Adrenal gland (tissue), 9 donors: ENCODE measurements at regions not wholly inside any gene's neighbourhood (a gene's known extent, or its start where the extent isn't known, plus 50 kb on each side); places are given as distances from the start of the nearest gene placed in this dataset.

Source experiments
- DNase-seq, 7 donors: peaks; one replicate each; pipeline ENCODE4 v3.0.0-alpha.2; 2019 to 2020
- H3K27ac ChIP-seq, 5 donors: fragments of 200-600 bp; sonication (generic) in 4 of 5; 1 replicate in 3 of 5; 2 replicates in 2 of 5; pipeline versions ENCODE4 v1.5.1 to v1.8.0; 2016 to 2020; ENCODE audit warnings: mild to moderate bottlenecking in 1 of 5
- H3K27me3 ChIP-seq: fragments of 200-600 bp; 2 replicates; pipeline ENCODE4 v1.8.0; 2021
- H3K36me3 ChIP-seq, 2 donors: fragments of 200-600 bp; replicated peaks in 1 of 2; 1 replicate in 1 of 2; 2 replicates in 1 of 2; pipeline versions ENCODE4 v1.5.1 to v1.8.0; 2018 to 2022
- H3K4me1 ChIP-seq, 2 donors: fragments of 200-600 bp; replicated peaks in 1 of 2; 1 replicate in 1 of 2; 2 replicates in 1 of 2; pipeline versions ENCODE4 v1.5.1 to v1.8.0; 2018 to 2021
- H3K4me3 ChIP-seq, 4 donors: fragments of 200-600 bp; sonication (generic) in 3 of 4; one replicate each; pipeline ENCODE4 v1.5.1; 2016 to 2018
- H3K9me3 ChIP-seq, 3 donors: fragments of 200-600 bp; sonication (generic) in 1 of 3; replicated peaks in 1 of 3; 1 replicate in 2 of 3; 2 replicates in 1 of 3; pipeline versions ENCODE4 v1.5.1 to v1.8.0; 2016 to 2021
- CTCF ChIP-seq, 6 experiments: fragments of 450-650 bp in 4 of 6; fragments of 200-600 bp in 2 of 6; sonication (generic) in 1 of 6; IDR thresholded peaks; 1 replicate in 5 of 6; 2 replicates in 1 of 6; pipeline versions ENCODE4 v1.5.1 to v1.8.0; 2016 to 2021; ENCODE audit warnings: antibody characterized with exemption in 6 of 6, mild to moderate bottlenecking in 2 of 6, moderate library complexity in 1 of 6
- POLR2A ChIP-seq, 2 donors: fragments of 450-650 bp; IDR thresholded peaks; one replicate each; pipeline ENCODE4 v1.6.1; 2017; ENCODE audit warnings: antibody characterized with exemption in 2 of 2, mild to moderate bottlenecking in 2 of 2, moderate library complexity in 1 of 2
- WGBS, 4 donors: extraction: QIAGEN DNeasy Blood & Tissue Kit in 2 of 4; methylation state at CpG; one replicate each; pipeline versions ENCODE4 v1.1.5 to v1.1.7; 2013 to 2017; 5-methylcytosine and 5-hydroxymethylcytosine counted together
- intact Hi-C, 2 donors: fragments of 100-400 bp; cut with DNase I; formaldehyde crosslinking; loops; one replicate each; pipeline versions ENCODE4 v1.14.1 to v1.15.0; 2022 to 2023
- donor health status: healthy with polysubstance abuse.
- donor health status: Bipolar disorder and iron deficiency.
- donor health status: DM: yes; HTN: yes; CAD: no.
- donor health status: DM: no; HTN: no; CAD: no.
- donor health status: DM: no; HTN: no; CAD: no.

GRCh38 chr10:64708884-64709681 lies 1187.9 kb downstream of the REEP3 start:
- H3K9me3 ChIP-seq, result no peaks in the 10 kb centered on the region
- no peaks in the 10 kb centered on the region for H3K27me3 ChIP-seq
- intact Hi-C loops, result no loop called here
- no peaks in the 10 kb centered on the region for H3K4me1 ChIP-seq
- TF ChIP-seq POLR2A (IDR thresholded peaks at IDR 0.05) (no peak), CTCF (IDR thresholded peaks at IDR 0.05) (no peak)
- DNase-seq, result no peak
- 81 to 86% (median 84%) methylated on average over 3 of the region's 3 CpGs for WGBS, 4 donors
- H3K4me3 ChIP-seq, result no peak overlapping the region
- H3K27ac ChIP-seq, result no peak overlapping the region
- no peaks in the 10 kb centered on the region for H3K36me3 ChIP-seq

- Histone ChIP-seq H3K4me3 (no peak overlapping the region), H3K9me3 (no peaks in the 10 kb centered on the region), H3K4me1 (no peaks in the 10 kb centered on the region), H3K27ac (no peak overlapping the region), H3K36me3 (no peaks in the 10 kb centered on the region), H3K27me3 (no peaks in the 10 kb centered on the region)
- no peak for DNase-seq
- intact Hi-C loops, result no loop called here
- no peak for TF ChIP-seq CTCF (IDR thresholded peaks at IDR 0.05)
- no peak for TF ChIP-seq POLR2A (IDR thresholded peaks at IDR 0.05)
Observed at GRCh38 chr10:64726466-64726865, 1205.3 kb downstream of the REEP3 start.

- Histone ChIP-seq H3K27me3 (no peaks in the 10 kb centered on the region), H3K27ac (no peak overlapping the region), H3K4me3 (no peak overlapping the region), H3K4me1 (no peaks in the 10 kb centered on the region), H3K36me3 (no peaks in the 10 kb centered on the region), H3K9me3 (no peaks in the 10 kb centered on the region)
- TF ChIP-seq POLR2A (IDR thresholded peaks at IDR 0.05) (no peak), CTCF (IDR thresholded peaks at IDR 0.05) (no peak)
- no peak for DNase-seq
- intact Hi-C loops, result no loop called here
Observed at GRCh38 chr10:64731016-64731415, 1209.8 kb downstream of the REEP3 start.

GRCh38 chr10:64732372-64732957 lies 1211.3 kb downstream of the REEP3 start:
- H3K27me3 ChIP-seq, result no peaks in the 10 kb centered on the region
- no peaks in the 10 kb centered on the region for H3K9me3 ChIP-seq
- TF ChIP-seq POLR2A (IDR thresholded peaks at IDR 0.05), result no peak
- no peak for TF ChIP-seq CTCF (IDR thresholded peaks at IDR 0.05)
- intact Hi-C loops, result no loop called here
- H3K4me1 ChIP-seq, result no peaks in the 10 kb centered on the region
- no peak overlapping the region for H3K27ac ChIP-seq
- DNase-seq, result no peak
- no peak overlapping the region for H3K4me3 ChIP-seq
- no peaks in the 10 kb centered on the region for H3K36me3 ChIP-seq
- WGBS, 4 donors, result 49 to 56% (median 53%) methylated on average over 8 of the region's 8 CpGs
